Testis (tissue), 2 donors: ENCODE measurements at regions not wholly inside any gene's neighbourhood (a gene's known extent, or its start where the extent isn't known, plus 50 kb on each side); places are given as distances from the start of the nearest gene placed in this dataset.

Experiments
- CTCF ChIP-seq, 3 experiments: fragments of 450-650 bp in 2 of 3; fragments of 200-600 bp in 1 of 3; sonication (generic) in 1 of 3; IDR thresholded peaks; one replicate each; pipeline ENCODE4 v1.5.1; 2016 to 2019; ENCODE audit warnings: antibody characterized with exemption in 3 of 3, mild to moderate bottlenecking in 2 of 3, moderate library complexity in 1 of 3
- POLR2A ChIP-seq: fragments of 450-650 bp; IDR thresholded peaks from one replicate; pipeline ENCODE4 v1.6.1; 2017; ENCODE audit warnings: antibody characterized with exemption, mild to moderate bottlenecking, moderate library complexity

GRCh38 chr20:40173872-40174271 is 515.2 kb downstream of the MAFB start:
- TF ChIP-seq CTCF (IDR thresholded peaks at IDR 0.05), result no peak
- no peak for TF ChIP-seq POLR2A
